Limb (tissue), 2 donors: ENCODE measurements at regions not wholly inside any gene's neighbourhood (a gene's known extent, or its start where the extent isn't known, plus 50 kb on each side); places are given as distances from the start of the nearest gene placed in this dataset.

Experiments
- DNase-seq, 2 donors: peaks; one replicate each; pipeline ENCODE4 v3.0.0-alpha.2; 2016; ENCODE audit errors: extremely low spot score in 2 of 2

DNA sequence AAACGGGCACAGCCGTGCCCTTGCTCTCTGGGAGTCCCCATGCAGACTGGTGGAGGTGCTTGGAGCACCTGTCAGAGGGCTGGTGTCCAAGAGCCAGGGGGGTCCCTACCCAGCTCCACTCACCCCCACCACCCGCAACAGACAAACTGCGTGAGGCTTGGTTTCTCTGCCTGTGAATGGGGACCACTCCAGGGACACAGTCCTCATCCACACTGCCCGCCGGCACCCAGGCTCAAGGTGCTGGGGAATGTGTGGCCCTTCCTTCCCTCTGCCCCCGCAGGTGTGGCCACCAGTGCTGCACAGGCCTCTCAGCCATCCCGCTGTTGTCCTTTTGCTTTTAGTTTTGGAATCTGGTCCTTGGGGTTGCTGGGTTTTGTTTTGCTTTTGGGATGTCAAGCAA is 136.5 kb upstream of the ZNF236 start:
- no peak for DNase-seq

DNA sequence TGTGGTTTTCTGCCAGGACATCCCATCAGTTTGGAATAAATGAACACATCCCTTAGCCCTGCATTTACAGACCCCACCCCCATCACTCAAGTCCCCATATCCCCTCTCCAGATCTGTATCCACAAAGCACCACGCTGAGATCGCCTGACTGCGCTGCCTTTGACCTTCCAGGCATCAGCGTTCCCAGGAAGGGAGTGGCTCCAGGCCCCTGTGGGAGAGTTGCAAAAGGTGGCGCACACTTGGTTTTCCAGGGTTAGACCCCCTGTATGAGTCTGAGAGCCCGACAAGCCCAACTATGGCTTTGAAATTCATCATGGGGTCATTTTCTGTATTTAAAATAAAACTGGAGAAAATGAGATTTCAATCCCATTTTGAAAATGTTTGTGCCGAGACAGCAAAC is 137.0 kb upstream of the ZNF236 start:
- no peak for DNase-seq

DNA sequence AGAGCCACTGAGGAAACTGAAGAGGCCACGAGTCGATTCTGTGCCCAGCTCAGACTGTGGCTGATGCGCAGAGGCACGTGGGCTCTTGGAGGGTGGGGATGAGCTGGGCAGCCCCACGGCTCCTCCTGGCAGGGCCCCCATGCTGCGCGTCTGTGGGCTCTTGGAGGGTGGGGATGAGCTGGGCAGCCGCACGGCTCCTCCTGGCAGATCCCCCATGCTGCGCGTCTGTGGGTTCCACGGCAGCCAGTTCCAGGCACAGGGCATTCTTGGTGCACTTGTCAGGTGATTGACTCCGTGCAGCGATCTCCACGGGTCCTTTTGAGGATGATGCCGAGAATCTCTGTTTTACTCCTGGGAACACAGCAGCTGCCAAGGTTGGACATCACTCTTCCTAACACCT is 138.1 kb upstream of the ZNF236 start:
- no peak for DNase-seq

DNA sequence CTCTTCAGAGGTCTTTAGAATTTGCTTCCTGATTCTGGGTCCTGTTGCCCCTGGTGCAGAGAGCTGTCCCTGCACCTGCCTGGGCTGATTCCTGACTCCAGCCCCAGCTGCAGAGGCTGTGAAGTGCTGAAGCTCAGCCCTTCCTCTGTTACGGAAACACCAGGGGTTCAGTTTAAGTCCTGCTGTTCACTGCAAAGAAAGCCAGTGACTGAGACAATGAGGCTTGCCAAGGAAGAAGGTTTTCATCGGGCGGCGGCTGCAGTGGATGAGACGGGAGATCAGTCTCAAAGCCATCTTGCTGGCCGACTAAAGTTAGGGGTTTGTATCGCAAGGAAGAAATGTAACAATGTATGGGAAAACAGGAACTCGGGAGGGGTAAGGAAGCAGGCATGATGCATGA is 142.4 kb upstream of the ZNF236 start:
- DNase-seq, result no peak

DNA sequence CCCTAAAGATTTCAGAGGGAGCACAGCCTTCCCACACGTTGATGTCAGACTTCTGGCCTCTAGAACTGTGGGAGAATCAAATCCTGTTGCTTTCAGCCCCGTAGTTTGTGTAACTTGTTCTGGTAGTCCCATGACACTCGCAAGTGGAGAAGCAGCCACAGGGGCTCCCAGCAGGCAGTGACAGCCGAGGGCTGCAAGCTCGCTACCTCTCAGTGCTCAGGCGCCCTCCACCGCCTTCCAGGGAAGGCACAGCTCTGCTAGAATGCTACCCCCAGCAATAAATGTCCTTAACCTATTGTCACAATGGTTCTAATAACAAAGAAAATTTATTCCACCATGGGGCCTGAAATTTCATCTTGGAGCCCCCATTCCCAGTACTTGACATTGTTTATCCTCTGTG is 143.1 kb upstream of the ZNF236 start:
- no peak for DNase-seq

DNA sequence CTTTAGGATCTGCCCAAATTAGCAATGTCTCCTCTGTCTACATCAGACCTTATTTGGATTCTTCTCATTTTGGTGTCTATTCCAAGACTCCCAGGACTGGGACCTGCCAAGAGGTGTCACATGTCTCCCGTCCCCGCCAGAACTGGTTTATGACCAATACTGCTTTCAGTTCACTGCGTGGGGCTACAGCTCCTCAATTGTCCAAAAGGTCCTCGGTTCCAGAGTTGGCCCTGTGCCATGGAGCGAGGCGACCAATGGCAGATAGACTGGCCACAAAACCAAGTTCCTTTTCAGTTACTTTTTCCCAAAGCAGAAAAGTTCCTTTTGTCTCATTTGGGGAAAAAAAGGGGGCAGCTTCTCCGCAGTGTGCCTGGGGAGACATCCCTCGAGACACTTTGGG is 144.1 kb upstream of the ZNF236 start:
- DNase-seq, result no peak

DNA sequence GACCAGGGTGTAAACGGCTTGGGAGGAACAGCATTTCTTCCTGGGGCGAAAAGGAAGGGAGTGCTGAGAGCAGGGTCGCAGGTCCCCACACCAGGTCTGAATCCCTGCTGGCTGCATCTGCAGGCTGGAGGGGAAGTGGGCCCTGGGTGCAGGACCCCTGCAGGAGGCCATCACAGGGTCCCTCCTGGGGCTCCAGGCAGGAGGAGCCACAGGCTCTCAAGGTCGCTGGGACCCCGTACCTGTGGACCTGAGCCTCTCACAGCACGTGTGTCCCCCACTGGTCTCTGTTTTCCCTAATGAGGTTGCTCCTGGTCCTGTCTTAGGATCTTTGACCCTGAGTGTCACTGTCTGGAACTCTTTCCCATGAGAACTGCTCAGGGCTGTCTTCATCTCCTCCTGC is 147.8 kb upstream of the ZNF236 start:
- no peak for DNase-seq

DNA sequence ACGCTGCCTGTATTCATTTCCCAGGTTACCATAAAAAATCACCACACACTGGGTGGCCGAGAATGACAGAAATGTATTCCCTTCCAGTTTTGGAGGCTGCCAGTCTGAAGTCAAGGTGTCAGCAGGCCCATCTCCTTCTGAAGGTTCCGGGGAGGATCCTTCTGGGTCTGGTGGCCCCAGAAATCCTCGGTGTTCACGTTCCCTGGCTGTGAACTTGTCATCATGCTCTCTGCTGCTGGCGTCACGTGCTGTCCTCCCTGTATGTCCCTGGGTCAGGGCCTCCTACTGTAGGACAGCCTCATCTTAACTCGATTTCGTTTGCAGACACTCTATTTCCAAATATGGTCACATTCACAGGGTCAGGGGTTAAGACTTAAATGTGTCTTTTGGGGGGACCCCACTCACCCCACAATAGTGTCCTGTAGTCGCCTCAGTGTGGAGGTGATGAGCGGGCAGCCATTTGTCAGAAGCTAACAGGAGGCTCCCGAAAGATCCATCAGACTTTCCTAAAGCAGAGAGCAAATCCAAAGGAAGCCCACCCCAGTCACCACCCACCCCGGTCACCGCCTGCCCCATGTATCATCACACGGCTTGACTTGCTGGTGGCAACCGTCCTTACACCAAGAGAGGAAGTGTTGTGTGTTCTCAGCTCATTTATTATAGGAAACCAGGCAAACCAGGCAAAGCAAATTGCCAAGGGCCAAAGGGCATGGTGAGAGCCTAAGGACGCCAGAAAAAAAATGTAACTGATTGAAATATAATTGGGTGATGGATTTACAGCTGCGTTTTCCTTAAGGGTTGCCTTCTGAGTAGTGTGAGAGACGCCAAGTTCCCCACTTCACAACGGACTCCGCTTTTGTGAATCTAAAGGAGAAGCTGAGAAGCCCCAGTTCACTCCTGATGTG is 148.8 kb upstream of the ZNF236 start:
- no peak for DNase-seq

DNA sequence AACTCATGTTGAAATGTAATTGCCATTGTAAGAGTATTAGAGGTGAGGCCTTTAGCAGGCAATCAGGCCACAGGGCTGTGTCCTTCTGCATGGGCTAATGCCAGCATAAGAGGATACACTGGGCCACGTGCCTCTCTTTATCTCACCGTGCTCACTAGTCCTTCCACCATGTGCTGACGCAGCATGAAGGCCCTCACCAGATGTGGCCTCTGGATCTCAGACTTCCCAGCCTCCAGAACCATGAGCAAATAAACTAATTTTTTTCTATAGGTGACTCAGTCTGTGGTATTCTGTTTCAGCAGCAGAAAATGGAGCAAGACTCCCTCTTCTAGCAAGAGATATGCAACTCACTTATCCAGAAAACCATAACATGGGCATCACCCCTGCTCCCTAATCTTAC is 149.7 kb upstream of the ZNF236 start:
- DNase-seq, result no peak

DNA sequence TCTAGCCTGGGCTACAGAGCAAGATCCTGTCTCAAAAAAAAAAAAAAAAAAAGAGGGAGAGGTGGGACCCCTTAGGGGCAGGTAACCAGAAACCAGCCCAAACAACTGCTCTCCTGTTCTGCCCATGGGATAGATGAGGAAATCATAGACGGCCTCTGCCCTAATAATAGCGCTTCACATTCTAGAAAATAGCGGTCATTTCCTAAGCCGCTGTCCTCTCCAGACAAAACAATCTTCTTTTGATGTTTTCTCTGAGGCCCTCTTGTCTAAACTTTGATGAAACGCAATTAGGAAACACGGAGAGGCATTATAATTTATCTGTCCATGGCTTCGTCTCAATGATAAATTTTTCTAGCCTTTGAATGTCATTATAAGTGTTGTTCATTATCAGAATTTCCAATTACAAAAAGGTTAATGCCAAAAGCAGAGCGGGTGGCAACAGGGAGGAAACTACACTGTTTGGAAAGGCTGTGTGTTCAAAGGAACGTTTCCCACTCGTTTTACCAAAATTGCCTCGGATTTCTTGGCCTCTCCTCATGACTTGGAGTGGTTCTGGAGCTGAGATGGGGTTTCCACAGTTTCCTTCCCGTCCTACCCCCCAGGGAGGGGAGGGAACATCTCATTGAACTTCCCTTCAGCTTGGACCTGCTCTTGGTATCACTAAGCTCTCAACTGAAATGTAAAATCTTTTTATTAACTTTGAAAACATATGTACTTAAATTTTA is 151.6 kb upstream of the ZNF236 start:
- no peak for DNase-seq

DNA sequence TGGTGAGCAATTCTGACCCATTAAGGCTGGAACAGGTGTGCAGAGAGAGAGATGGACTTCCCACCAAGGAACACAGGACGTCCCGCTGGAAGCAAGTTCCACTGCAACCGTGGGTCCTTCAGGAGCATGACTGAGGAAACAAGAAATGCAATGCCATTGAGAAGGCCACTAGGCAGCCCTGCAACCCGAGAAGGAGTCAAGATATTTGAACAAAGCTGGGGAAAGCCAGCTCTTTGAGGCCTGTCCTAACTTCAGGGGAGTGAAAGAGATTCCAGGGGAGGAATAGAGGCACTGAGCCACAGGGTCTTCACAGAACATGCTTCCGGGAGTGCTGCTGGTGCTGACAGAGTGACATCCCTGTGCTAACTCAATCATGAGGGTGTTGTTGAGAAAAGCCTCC is 153.8 kb upstream of the ZNF236 start:
- DNase-seq, result no peak

DNA sequence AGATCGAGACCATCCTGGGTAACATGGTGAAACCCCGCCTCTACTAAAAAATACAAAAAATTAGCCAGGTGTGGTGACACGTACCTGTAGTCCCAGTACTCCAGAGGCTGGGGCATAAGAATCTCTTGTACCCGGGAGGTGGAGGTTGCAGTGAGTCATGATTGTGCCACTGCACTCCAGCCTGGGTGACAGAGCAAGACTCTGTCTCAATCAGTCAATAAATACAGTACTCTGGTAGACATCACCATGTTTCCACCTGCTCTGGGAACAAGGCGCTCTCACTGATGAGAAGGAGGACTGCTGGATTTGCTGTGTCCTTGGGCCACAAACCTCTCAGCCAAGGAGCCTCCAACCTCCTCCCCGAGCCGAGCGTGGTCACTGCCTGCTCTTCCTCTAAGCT is 154.2 kb upstream of the ZNF236 start:
- DNase-seq, result no peak

DNA sequence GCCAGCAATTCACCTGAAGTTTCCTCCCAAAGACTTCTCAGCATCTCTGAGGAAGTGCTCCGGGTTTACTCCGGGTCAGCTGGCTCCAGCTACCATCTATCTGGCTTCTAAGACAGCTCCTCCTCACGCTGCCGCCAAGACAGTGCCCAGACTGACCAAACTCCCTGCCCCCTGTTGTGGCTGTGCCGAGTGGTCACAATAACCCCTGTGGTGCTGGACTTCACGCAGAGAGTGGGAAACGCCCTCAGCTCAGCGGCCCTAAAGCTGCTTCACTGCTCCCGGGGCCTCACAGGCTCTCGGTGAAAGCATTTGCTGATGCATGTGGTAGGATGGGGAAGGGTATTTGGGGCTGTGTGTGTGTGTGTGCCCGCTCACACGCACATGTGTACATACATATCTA is 154.8 kb upstream of the ZNF236 start:
- no peak for DNase-seq

DNA sequence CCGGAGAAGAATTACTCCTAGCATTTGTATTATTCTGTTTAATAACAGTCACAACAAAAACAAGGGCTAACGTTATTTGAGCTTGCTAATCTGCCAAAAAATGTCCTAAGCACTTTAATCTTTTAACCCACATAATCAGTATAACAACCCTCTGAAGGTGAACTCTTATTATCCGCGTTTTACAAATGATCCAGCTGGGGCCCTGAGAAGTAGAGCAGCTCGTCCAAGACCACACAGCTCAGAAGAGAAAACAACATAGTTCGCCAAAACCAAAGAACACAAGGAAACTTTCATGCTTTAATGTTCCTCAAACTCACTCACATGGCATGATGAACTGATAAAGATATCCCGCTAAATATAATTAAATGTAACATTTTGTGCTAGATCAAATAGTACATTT is 159.7 kb upstream of the ZNF236 start:
- DNase-seq, result no peak

DNA sequence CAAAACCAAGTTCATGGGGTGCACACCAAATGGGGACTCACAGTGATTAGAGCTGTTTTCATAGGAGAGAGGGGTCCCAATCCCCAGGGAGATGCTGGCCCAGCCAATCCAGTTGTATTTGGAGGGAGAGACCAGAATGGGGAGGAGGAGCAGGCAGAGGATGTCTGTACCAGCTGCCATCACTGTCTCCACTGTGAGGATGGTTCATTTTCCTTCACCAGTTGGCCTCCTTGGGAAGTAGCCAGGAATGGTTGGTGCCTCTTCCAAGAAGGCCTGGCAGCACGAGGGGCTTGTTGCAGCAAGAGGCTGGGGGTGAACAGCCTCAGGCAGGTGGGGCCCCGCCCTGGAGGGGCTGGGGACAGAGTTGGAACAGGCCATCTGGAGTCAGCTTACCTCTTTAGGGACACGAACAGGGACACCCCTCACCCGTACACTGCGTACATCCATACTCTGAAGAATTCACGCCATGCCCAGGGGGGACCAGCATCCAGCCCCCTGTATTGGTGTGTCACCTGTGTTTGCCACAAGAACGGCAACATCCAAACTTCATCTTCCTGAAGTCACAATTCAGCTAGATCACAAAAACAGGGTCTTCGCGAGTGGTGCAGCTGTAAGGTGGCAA is 161.7 kb upstream of the ZNF236 start:
- no peak for DNase-seq

DNA sequence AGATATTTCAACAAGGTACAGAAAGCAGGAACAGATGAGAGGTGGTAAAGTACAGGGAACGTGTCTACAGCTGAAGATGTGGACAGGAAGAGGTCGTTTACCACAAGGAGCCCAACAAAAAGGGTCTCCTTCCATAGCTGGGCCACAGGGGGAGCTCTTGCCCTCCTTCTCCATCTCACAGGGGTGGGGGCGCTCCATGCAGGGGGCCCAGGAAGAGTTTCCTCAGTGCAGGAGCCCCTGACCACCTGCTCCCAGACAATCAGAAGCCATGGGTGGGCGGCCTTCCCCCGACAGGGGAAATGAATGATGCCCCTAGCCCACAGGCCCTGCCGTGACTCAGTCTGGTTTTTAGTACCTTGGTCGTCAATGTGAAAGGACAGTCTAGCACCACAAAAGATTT is 163.6 kb upstream of the ZNF516 start:
- peak in 1 of 2 donors; percentile 54 for DNase-seq

DNA sequence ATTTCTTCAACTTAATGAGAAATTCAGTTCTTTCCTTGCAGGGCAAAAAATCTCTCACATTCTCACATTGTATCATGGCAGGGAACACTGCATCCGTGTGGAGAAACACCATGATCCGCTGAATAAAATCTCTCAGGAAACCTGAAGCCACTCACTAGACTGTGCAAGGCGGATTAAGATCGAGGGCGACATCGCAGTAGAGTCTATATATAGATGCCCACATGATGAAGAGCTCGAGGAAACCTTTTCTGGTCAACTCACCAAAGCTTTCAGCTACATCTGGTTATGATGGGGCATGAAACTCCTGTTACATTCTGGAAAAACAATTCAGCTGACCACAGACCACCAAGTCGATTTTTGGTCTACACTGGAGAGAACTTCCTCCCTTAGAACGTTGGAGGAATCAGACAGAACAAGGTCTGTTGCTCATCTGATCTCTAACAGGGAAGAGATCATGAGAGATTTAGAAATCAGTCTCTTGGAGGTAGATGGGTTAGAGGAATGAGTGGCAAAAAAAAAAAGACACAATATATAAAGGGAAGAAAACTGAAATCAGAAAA is 162.9 kb upstream of the ZNF516 start:
- DNase-seq, result no peak

DNA sequence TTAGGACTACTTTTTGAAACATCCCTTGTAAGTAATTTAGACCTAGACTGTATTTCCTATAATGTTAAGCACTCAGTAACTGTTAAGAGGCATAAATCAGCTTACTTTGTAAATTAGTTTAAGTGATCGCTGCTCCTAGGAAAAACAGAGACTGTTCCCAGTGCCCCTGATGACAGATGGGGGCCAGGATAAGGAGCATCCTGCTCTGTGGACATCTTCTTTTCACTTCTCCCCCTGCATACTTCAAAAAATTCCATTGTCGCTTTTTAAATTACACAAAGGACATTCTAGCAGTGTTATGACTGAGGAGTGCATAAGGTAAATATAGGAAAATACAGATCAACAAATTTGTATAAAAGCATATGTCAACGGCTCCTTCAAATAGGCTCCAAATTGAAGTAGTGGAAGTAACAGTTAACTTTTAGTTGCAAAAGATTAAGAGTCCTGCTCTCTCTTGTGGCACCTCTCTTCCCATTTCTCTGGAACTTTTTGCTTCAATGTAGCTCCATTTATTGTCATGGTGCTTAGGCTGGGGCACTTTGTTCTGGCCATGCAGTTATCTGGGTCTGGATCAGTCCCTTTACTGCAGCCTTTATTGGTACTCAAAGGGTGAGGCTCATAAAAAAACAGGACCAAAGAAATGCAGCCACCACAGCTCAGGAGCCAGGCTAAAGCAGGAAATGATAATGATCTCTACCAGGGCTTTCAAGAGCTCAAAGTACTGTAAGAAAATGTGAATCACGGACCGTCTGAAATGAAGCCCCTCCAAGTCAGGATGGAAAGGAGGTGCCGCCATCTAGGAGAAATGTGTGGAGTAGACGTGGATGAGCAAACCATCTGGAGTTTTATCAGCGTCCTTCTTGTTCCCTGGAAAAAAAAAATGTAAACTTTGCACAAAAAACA is 162.1 kb upstream of the ZNF516 start:
- DNase-seq, result peak in 1 of 2 donors; percentile 34

DNA sequence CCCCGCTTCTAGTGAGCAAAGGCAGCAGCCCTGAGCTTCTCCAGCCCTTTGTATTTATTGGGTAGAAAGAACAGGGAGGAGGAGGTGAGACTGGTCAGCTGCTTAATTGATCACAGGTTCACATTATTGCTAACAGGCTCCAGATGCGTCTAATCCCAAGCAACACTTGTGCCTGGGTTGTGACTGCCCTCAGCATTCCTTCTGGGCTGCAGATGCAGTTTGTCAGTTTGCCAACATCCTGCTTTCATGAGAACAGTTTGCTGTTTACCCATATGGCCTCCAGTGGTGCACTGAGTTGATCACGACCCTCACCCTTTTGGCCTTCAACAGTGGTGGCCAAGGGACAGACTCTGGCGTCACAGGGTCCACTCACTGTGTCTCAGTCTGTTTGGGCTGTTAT is 159.5 kb upstream of the ZNF516 start:
- no peak for DNase-seq

DNA sequence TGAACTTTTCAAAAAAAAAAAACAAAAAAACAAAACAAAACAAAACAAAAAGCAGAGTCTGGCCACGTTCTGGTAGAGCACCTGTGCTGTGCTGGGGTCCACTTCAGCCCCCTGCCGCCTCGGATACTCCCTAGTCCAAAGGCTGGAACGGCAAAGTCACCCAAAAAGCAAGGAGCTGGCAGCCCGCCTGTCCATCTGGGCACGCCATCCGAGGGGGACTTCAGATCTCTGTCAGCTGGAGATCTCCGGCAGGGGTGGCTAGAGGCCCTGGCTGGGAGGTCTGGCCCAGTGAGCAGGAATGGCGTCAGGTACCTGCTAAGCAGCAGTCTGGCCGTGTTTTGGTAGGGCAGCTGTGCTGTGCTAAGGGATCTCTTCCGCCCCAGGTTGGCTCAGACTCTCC is 152.3 kb upstream of the ZNF516 start:
- DNase-seq, result no peak

DNA sequence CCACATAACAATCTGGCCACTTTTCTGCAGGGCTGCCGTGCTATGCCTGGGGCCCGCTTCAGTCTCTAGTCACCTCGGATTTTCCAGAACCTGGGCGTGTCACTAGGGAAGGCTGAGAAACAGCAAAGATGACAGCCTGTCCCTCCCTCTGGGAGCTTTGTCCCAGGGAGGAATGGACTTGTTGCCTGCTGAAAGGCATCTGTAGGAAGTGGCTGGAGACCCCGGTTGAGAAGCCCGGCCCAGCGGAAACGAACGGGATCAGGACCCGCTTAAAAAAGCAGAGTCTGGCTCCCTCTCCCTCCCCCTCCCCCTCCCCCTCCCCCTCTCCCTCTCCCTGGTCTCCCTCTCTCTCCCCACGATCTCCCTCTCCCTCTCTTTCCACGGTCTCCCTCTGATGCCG is 149.5 kb upstream of the ZNF516 start:
- no peak for DNase-seq
